Endothelial cell of umbilical vein (primary cell): ENCODE measurements at regions not wholly inside any gene's neighbourhood (a gene's known extent, or its start where the extent isn't known, plus 50 kb on each side); places are given as distances from the start of the nearest gene placed in this dataset.

Experiments
- BruUV-seq: library from RNA; stranded (reverse); fragments of 400-500 nt; replicated peaks from 2 replicates; lab custom pipeline; 2021; lab: Mats Ljungman, UMichigan
- CTCF ChIA-PET: fragments of 300-600, 350-600 bp; sonication (Branson Sonifier 250); formaldehyde crosslinking; loops from one replicate; lab custom pipeline; 2021; ENCODE audit warnings: antibody characterized with exemption, inconsistent platforms; lab: Charles Lee
- POLR2A ChIA-PET: fragments of 300-600, 350-600 bp; sonication (Branson Sonifier 250); formaldehyde crosslinking; loops from one replicate; lab custom pipeline; 2021; ENCODE audit warnings: antibody characterized with exemption, inconsistent platforms; lab: Charles Lee
- DNase-seq: peaks from one replicate; pipeline ENCODE4 v3.0.0-alpha.2; 2011; ENCODE audit warnings: low read depth, low spot score
- FAIRE-seq: peaks from 2 replicates; lab custom pipeline; 2011; peaks lifted over from hg19 to GRCh38; lab: Jason Lieb, UNC
- H2AFZ ChIP-seq: 2 replicates; pipeline ENCODE4 v1.6.0; 2012; ENCODE audit warnings: low read depth, low read length, control low read depth, inconsistent platforms
- H3K27ac ChIP-seq: 2 replicates; pipeline ENCODE4 v1.5.1; 2011; ENCODE audit warnings: low read depth, mild to moderate bottlenecking, control low read depth, low read length, moderate library complexity; ENCODE audit not compliant: insufficient read depth
- H3K27me3 ChIP-seq, 2 experiments: 2 replicates each; pipeline versions ENCODE4 v1.6.0 to v1.6.1; 2011; ENCODE audit warnings: low read length in 2 of 2, mixed read lengths in 1 of 2; ENCODE audit not compliant: control insufficient read depth in 2 of 2, insufficient read depth in 2 of 2
- H3K36me3 ChIP-seq, 2 experiments: 2 replicates in 1 of 2; 3 replicates in 1 of 2; pipeline ENCODE4 v1.5.1; 2011; ENCODE audit warnings: low read length in 2 of 2, mild to moderate bottlenecking in 1 of 2, moderate library complexity in 1 of 2; ENCODE audit not compliant: control insufficient read depth in 2 of 2, insufficient read depth in 2 of 2; ENCODE audit errors: extremely low read depth in 1 of 2
- H3K4me1 ChIP-seq: 3 replicates; pipeline ENCODE4 v1.5.1; 2011; ENCODE audit warnings: mild to moderate bottlenecking, low read length; ENCODE audit not compliant: control insufficient read depth, insufficient read depth; ENCODE audit errors: extremely low read depth
- H3K4me2 ChIP-seq: 2 replicates; pipeline ENCODE4 v1.6.1; 2011; ENCODE audit warnings: low read length, control low read depth, mixed read lengths; ENCODE audit not compliant: insufficient read depth
- H3K4me3 ChIP-seq, 3 experiments: fragments of 200-600 bp in 1 of 3; sonication (generic), shearing (Covaris generic) in 1 of 3; replicated peaks in 1 of 3; 2 replicates each; pipeline ENCODE4 v1.5.1; 2011 to 2016; ENCODE audit warnings: control low read depth in 3 of 3, low read length in 3 of 3, mild to moderate bottlenecking in 2 of 3, inconsistent platforms in 1 of 3, low read depth in 1 of 3, moderate library complexity in 1 of 3; ENCODE audit not compliant: insufficient read depth in 1 of 3
- H3K79me2 ChIP-seq: 2 replicates; pipeline ENCODE4 v1.6.0; 2012; ENCODE audit warnings: low read length, inconsistent platforms; ENCODE audit not compliant: control insufficient read depth, insufficient read depth
- H3K9ac ChIP-seq: replicated peaks from 2 replicates; pipeline ENCODE3; 2011; ENCODE audit warnings: low read length, control low read depth; ENCODE audit not compliant: insufficient read depth; ENCODE audit errors: extremely low read depth
- H3K9me1 ChIP-seq: replicated peaks from 3 replicates; pipeline ENCODE4 v1.6.0; 2011; ENCODE audit warnings: mild to moderate bottlenecking, low read length; ENCODE audit not compliant: control insufficient read depth, insufficient read depth; ENCODE audit errors: extremely low read depth
- H3K9me3 ChIP-seq: replicated peaks from 2 replicates; pipeline ENCODE4 v1.5.1; 2012; ENCODE audit warnings: low read length, inconsistent platforms; ENCODE audit not compliant: control insufficient read depth, insufficient read depth
- H4K20me1 ChIP-seq: replicated peaks from 2 replicates; pipeline ENCODE3; 2011; ENCODE audit warnings: mild to moderate bottlenecking, low read length; ENCODE audit not compliant: control insufficient read depth, insufficient read depth; ENCODE audit errors: extremely low read depth
- EZH2 ChIP-seq: IDR thresholded peaks from 2 replicates; pipeline ENCODE4 v1.6.1; 2012; ENCODE audit warnings: borderline replicate concordance, low read depth, mild to moderate bottlenecking, moderate library complexity, low read length, inconsistent platforms; ENCODE audit not compliant: severe bottlenecking
- FOS ChIP-seq: IDR thresholded peaks from 2 replicates; pipeline ENCODE4 v1.6.1; 2011; ENCODE audit warnings: mild to moderate bottlenecking, low read length, moderate library complexity, borderline replicate concordance; ENCODE audit not compliant: insufficient read depth
- GATA2 ChIP-seq: IDR thresholded peaks from 2 replicates; pipeline ENCODE4 v1.7.0; 2011; ENCODE audit warnings: low read depth, mild to moderate bottlenecking, moderate library complexity, mixed read lengths, low read length; ENCODE audit not compliant: insufficient read length, insufficient read depth
- JUN ChIP-seq: IDR thresholded peaks from 2 replicates; pipeline ENCODE4 v1.6.1; 2011; ENCODE audit warnings: borderline replicate concordance, low read depth; ENCODE audit not compliant: insufficient read length, insufficient read depth
- MYC ChIP-seq: IDR thresholded peaks from one replicate; pipeline ENCODE4 v1.6.1; 2011; ENCODE audit warnings: mild to moderate bottlenecking, low read depth, low read length
- POLR2A ChIP-seq: IDR thresholded peaks from 2 replicates; pipeline ENCODE4 v1.6.1; 2012; ENCODE audit warnings: low read depth, mild to moderate bottlenecking, control low read depth, low read length
- POLR2AphosphoS5 ChIP-seq: IDR thresholded peaks from 2 replicates; pipeline ENCODE4 v1.6.1; 2012; ENCODE audit warnings: low read depth, mild to moderate bottlenecking, control low read depth, low read length, moderate library complexity; ENCODE audit not compliant: insufficient read depth
- dilution Hi-C: fragments of 300-500 bp; cut with MboI; formaldehyde crosslinking; loops from one replicate; pipeline ENCODE4 v1.15.0; 2019; ENCODE audit warnings: low sequenced_read_pairs; ENCODE audit not compliant: extremely low pct_ligation_motif_present
- intact Hi-C: fragments of 100-400 bp; cut with micrococcal nuclease; formaldehyde crosslinking; loops from one replicate; pipeline ENCODE4 v1.10.0; 2022
- TF ChIP-seq, protein P1 (sequence below), 2 donors: IDR thresholded peaks; 1 replicate in 1 of 2; 2 replicates in 1 of 2; pipeline ENCODE4 v1.5.1; 2011; ENCODE audit warnings: low read length in 2 of 2, mild to moderate bottlenecking in 2 of 2, moderate library complexity in 2 of 2, control low read depth in 1 of 2, inconsistent platforms in 1 of 2, low read depth in 1 of 2; ENCODE audit not compliant: insufficient read depth in 1 of 2; ENCODE audit errors: extremely low read depth in 1 of 2
- TF ChIP-seq, protein P2 (sequence below): IDR thresholded peaks from 2 replicates; pipeline ENCODE4 v1.6.1; 2011; ENCODE audit not compliant: insufficient read depth, insufficient read length

DNA sequence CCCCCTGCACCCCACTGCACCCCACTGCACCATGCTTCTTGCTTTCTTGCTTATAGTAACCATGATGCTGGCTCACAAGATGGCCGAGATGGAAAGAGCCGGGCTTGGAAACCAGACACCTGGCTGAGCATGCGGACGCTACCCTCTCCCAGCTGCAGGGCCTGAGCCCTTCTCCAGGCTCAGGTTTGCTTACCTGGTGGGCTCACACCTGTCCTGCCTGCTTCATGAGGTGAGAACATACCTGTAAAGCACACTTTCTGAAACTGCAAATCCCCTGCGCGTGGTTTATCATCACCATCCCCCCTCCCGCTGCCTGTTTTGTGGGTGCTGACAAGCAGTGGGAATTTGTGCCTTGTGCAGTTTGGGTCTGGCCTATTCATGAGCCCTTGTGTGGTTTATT lies 302.7 kb downstream of the GLRX3 start:
- no peaks in the 10 kb centered on the region for H3K36me3 ChIP-seq
- intact Hi-C loops, result no loop called here
- FAIRE-seq (no peak), DNase-seq (no peak)
- peaks cover 13% of the 10 kb centered on the region for H3K9me3 ChIP-seq
- H3K27ac ChIP-seq, result no peak overlapping the region
- H3K9me1 ChIP-seq, result no peaks in the 10 kb centered on the region
- H3K9ac ChIP-seq, result no peak overlapping the region
- H3K4me1 ChIP-seq, result no peaks in the 10 kb centered on the region
- dilution Hi-C loops, result no loop called here
- POLR2A ChIA-PET, result no interaction called here
- CTCF ChIA-PET, result no interaction called here
- H3K79me2 ChIP-seq, result no peaks in the 10 kb centered on the region
- H3K4me2 ChIP-seq, result no peak overlapping the region
- no peaks in the 10 kb centered on the region for H4K20me1 ChIP-seq
- no TSS peak for BruUV-seq
- H2AFZ ChIP-seq, result no peak overlapping the region
- TF ChIP-seq JUN (no peak), POLR2AphosphoS5 (no peak), FOS (no peak), MYC (no peak), EZH2 (no peak), POLR2A (no peak), GATA2 (no peak)
- TF ChIP-seq, protein P1, sequence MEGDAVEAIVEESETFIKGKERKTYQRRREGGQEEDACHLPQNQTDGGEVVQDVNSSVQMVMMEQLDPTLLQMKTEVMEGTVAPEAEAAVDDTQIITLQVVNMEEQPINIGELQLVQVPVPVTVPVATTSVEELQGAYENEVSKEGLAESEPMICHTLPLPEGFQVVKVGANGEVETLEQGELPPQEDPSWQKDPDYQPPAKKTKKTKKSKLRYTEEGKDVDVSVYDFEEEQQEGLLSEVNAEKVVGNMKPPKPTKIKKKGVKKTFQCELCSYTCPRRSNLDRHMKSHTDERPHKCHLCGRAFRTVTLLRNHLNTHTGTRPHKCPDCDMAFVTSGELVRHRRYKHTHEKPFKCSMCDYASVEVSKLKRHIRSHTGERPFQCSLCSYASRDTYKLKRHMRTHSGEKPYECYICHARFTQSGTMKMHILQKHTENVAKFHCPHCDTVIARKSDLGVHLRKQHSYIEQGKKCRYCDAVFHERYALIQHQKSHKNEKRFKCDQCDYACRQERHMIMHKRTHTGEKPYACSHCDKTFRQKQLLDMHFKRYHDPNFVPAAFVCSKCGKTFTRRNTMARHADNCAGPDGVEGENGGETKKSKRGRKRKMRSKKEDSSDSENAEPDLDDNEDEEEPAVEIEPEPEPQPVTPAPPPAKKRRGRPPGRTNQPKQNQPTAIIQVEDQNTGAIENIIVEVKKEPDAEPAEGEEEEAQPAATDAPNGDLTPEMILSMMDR (IDR thresholded peaks at IDR 0.05; ENCODE audit: extremely low read depth in 1 of 2, insufficient read depth in 1 of 2, low read depth in 1 of 2, low read length in 2 of 2), result no peak
- TF ChIP-seq, protein P2, sequence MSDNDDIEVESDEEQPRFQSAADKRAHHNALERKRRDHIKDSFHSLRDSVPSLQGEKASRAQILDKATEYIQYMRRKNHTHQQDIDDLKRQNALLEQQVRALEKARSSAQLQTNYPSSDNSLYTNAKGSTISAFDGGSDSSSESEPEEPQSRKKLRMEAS, result no peak
- H3K4me3 ChIP-seq, result no peak overlapping the region
- H3K27me3 ChIP-seq, result no peaks in the 10 kb centered on the region
